22Rv1 (cell line): ENCODE measurements at regions not wholly inside any gene's neighbourhood (a gene's known extent, or its start where the extent isn't known, plus 50 kb on each side); places are given as distances from the start of the nearest gene placed in this dataset.

Experiments
- H3K27ac ChIP-seq: fragments of 450-650 bp; 2 replicates; pipeline ENCODE4 v1.5.1; 2017
- ZFX ChIP-seq: fragments of 450-650 bp; IDR thresholded peaks from 2 replicates; pipeline ENCODE4 v1.6.1; 2017; ENCODE audit warnings: antibody characterized with exemption, borderline replicate concordance
- TF ChIP-seq, protein P1 (sequence below): fragments of 450-650 bp; IDR thresholded peaks from 2 replicates; pipeline ENCODE4 v1.5.1; 2017; ENCODE audit warnings: mild to moderate bottlenecking

DNA sequence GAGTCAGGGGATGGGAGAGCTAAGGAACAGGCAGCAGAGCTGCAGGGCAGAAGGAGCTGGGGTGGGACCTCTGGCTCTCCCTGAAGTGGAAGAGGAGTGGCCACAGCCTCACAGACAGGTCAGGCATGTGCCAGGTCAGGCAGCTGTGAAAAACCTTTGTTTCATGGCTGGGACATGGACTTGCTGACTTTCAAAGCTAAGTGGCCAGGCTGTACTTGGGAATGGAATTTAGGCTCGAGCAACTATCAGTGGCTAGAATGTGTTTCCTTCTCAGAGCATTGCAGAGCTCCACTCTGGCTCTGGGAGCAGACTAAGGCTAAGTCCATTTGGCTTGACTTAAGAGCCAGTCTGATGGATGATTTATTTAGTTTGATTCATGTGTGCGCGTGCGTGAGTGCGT is 385.1 kb downstream of the LMX1A start:
- no peak overlapping the region for H3K27ac ChIP-seq
- no peak for TF ChIP-seq ZFX
- TF ChIP-seq, protein P1, sequence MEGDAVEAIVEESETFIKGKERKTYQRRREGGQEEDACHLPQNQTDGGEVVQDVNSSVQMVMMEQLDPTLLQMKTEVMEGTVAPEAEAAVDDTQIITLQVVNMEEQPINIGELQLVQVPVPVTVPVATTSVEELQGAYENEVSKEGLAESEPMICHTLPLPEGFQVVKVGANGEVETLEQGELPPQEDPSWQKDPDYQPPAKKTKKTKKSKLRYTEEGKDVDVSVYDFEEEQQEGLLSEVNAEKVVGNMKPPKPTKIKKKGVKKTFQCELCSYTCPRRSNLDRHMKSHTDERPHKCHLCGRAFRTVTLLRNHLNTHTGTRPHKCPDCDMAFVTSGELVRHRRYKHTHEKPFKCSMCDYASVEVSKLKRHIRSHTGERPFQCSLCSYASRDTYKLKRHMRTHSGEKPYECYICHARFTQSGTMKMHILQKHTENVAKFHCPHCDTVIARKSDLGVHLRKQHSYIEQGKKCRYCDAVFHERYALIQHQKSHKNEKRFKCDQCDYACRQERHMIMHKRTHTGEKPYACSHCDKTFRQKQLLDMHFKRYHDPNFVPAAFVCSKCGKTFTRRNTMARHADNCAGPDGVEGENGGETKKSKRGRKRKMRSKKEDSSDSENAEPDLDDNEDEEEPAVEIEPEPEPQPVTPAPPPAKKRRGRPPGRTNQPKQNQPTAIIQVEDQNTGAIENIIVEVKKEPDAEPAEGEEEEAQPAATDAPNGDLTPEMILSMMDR: no peak

DNA sequence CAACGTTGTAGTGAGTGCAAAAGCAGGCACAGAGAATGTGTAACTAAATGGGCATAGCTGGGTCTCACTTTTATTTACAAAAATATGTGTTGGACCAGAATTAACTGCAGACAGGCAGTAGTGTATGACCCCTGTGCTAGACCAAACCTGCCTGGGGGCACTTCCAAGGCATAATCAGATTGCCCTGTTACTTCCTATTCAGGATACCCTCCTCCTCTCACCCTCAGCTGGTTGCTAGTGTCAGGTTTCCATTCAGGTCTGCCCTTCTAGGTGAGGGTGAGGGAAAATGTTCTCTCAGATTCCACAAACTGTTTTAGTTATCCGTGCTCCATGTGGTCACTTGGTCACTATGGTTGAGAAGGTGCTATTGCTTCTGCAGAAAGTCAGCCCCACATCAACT is 387.3 kb downstream of the LMX1A start:
- no peak overlapping the region for H3K27ac ChIP-seq
- TF ChIP-seq, protein P1: no peak
- TF ChIP-seq ZFX: no peak

DNA sequence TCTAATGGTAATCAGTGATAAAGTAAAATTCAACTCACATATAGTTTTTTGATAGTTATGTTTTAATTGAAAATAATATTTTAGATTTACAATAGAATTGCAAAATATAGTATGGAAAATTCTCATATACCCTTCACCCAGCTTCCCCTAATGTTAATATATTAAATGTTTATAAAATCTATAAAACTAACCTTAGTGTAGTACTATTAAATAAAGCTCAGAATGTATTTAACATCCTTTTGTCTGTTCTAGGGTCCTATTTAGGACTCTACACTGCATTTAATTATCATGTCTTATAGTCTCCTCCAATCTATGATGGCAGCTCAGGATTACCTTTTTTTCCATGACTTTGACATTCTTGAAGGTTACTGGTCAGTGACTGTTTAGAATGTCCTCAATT is 389.2 kb downstream of the LMX1A start:
- TF ChIP-seq ZFX: no peak
- TF ChIP-seq, protein P1: no peak
- no peak overlapping the region for H3K27ac ChIP-seq

DNA sequence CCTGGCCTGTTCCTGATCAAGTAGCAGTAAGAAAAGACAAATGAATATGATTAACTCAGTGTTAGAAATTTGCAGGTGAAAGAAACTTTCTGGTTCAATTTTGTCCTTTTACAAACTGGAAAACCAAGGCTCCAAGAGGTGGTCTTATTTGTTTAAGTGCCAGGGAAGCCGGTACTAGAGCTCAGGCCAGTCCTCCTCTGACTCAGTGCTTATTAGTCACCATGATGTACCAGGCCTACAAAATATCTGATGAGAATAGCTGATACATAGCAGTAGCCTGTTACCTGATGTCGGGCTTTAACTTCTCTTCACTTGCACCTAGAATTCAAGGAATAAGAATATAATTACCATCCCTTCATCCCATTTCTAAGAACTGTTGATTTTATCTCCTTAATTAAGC is 394.8 kb downstream of the LMX1A start:
- TF ChIP-seq, protein P1: no peak
- TF ChIP-seq ZFX: no peak
- no peak overlapping the region for H3K27ac ChIP-seq

DNA sequence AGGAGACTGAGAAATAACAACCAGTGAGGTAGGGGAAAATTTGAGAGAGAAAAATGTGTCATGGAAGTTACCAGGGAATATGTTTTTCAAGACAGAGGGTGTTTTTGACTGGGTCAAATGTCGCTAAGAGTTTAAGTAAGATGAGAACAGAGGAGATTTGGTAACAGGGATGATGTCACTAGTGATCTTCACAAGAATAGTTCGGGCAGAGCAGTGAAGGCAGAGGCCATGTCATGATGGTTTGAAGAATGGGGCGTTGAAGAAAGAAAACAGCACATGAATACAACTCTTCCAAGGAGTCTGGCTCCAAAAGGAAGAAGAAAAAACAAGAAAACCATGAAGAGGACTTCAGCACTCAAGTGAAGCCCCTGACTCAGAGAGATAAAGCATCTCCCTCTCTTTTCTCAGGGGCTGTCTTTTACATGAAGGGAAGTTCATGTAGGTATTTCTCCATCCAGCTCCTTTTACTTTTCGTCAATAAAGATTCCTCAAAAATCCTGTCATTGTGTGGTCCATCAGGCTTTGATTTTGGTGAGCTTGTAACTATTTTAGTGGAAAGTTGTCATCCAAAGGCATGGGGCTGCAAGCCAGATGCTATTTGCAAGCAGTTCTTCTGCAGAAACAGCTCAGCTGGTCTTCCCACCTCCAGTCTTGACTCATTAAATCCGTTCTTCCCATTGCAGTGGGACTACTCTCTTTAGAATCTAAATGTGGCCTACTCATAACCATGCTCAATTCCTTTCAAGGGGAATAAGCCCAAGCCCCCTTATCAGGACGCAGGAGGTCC is 397.3 kb downstream of the LMX1A start:
- TF ChIP-seq, protein P1: no peak
- TF ChIP-seq ZFX: no peak
- no peak overlapping the region for H3K27ac ChIP-seq

DNA sequence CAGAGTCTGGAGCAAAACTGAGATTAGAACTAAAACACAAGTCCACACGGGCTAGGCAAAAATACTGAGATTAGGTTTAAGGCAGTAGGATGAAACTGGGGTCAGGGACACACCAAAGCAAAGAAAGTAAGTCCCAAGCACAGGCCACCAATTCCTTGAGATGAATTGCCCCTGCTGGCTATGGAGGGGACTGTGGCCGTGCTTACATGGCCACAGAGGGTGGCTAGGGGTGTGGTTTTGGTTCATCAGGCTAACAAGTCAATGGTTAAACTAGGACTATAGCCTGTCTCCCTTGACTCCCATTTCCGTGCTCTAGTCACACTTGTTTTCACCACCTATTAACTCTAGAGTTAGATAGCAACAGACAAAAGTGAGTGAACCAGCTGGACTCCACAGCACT is 394.8 kb downstream of the PBX1 start:
- no peak overlapping the region for H3K27ac ChIP-seq
- TF ChIP-seq ZFX: no peak
- TF ChIP-seq, protein P1: no peak

DNA sequence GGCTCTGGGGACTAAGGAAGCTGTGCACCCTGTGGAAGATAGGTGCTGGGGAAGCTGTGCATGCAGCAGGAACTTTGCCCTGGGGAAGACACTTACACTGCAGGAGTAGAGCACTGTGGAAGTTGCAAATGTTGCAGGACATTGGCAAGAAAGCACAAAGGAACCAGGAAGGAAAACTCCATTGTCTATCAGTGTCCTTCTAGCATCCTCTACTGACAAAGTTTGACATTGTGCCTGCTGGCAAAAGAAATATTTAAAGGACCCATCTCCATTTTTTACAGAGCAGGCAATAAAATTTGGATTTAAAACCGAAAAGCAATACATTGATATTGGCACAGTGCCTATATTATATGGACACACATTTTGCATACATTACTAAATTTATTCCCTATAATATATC is 394.1 kb downstream of the PBX1 start:
- TF ChIP-seq ZFX: no peak
- TF ChIP-seq, protein P1: no peak
- H3K27ac ChIP-seq: no peak overlapping the region
